ENCODE measurements at regions not wholly inside any gene's neighbourhood (a gene's known extent, or its start where the extent isn't known, plus 50 kb on each side); places are given as distances from the start of the nearest gene placed in this dataset.

DNA sequence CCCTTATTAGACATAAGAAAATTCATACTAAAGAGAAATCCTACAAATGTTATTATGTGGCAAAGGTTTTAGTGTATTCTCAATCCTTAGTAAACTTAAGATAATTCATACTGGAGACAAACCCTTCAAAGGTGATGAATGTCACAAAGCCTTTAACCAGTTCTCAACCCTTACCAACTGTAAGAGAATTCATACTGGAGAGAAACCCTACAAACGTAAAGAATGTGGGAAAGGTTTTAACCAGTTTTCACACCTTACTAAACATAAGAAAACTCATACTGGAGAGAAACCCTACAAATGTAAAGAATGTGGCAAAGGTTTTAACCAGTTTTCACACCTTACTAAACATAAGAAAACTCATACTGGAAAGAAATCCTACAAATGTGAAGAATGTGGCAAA is 93.2 kb downstream of the ZNF680 start:
- ChIA-PET CTCF (ENCODE audit: low intra/inter-chr PET ratio, low total read pairs) (no interaction called here), POLR2A (no interaction called here)
- FAIRE-seq, result no peak
- intact Hi-C loops (cut with micrococcal nuclease; ENCODE audit: unreplicated experiment) (no loop called here), in situ Hi-C loops (cut with HindIII; ENCODE audit: extremely low pct_ligation_motif_present, low pct_unique_long_range_greater_than_20kb) (no loop called here)
- Histone ChIP-seq H3K4me3 (replicated peaks in 1 of 3; ENCODE audit: insufficient read depth in 1 of 3, low read depth in 2 of 3, low read length in 3 of 3) (no peak overlapping the region), H3K27me3 (ENCODE audit: control insufficient read depth in 1 of 2, insufficient read depth in 2 of 2, low read length in 2 of 2) (no peaks in the 10 kb centered on the region), H3K36me3 (replicated peaks in 1 of 2; ENCODE audit: control insufficient read depth in 1 of 2, insufficient read depth in 2 of 2, low read length in 2 of 2) (no peaks in the 10 kb centered on the region), H4K20me1 (ENCODE audit: insufficient read depth, low read length) (no peaks in the 10 kb centered on the region), H3K9me3 (ENCODE audit: low read length) (peaks cover 37% of the 10 kb centered on the region), H3K4me1 (ENCODE audit: insufficient read depth, low read length) (no peaks in the 10 kb centered on the region), H2AFZ (ENCODE audit: low read length) (no peak overlapping the region), H3K79me2 (ENCODE audit: insufficient read depth, low read length) (no peaks in the 10 kb centered on the region), H3K4me2 (ENCODE audit: low read depth, low read length) (no peak overlapping the region), H3K27ac (ENCODE audit: extremely low read length, insufficient read depth, low read length) (no peak overlapping the region), H3K9ac (ENCODE audit: insufficient read depth, low read depth, low read length) (no peak overlapping the region)
- ATAC-seq, result no peak
- no peak for DNase-seq (ENCODE audit: low spot score)
- TF ChIP-seq ZNF337 (CRISPR knock-in tag; IDR thresholded peaks at IDR 0.05; ENCODE audit: borderline replicate concordance, low read depth), result no peak
- TF ChIP-seq CBFB (CRISPR knock-in tag; IDR thresholded peaks at IDR 0.05), result no peak
- no peak for TF ChIP-seq ZNF746 (CRISPR knock-in tag; IDR thresholded peaks at IDR 0.05)
- TF ChIP-seq ONECUT2 (CRISPR knock-in tag; IDR thresholded peaks at IDR 0.05), result no peak
- no peak for TF ChIP-seq AKAP8 (CRISPR knock-in tag; IDR thresholded peaks at IDR 0.05)
- TF ChIP-seq CAMTA2 (CRISPR knock-in tag; IDR thresholded peaks at IDR 0.05; ENCODE audit: borderline replicate concordance), result no peak
- no peak for TF ChIP-seq RCOR2 (CRISPR knock-in tag; IDR thresholded peaks at IDR 0.05)
- no peak for TF ChIP-seq ZNF460 (CRISPR knock-in tag; IDR thresholded peaks at IDR 0.05; ENCODE audit: borderline replicate concordance)
- TF ChIP-seq, protein P1, sequence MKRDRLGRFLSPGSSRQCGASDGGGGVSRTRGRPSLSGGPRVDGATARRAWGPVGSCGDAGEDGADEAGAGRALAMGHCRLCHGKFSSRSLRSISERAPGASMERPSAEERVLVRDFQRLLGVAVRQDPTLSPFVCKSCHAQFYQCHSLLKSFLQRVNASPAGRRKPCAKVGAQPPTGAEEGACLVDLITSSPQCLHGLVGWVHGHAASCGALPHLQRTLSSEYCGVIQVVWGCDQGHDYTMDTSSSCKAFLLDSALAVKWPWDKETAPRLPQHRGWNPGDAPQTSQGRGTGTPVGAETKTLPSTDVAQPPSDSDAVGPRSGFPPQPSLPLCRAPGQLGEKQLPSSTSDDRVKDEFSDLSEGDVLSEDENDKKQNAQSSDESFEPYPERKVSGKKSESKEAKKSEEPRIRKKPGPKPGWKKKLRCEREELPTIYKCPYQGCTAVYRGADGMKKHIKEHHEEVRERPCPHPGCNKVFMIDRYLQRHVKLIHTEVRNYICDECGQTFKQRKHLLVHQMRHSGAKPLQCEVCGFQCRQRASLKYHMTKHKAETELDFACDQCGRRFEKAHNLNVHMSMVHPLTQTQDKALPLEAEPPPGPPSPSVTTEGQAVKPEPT (CRISPR knock-in tag; IDR thresholded peaks at IDR 0.05; ENCODE audit: low read depth), result no peak
- no peak for TF ChIP-seq IKZF4 (CRISPR knock-in tag; IDR thresholded peaks at IDR 0.05; ENCODE audit: borderline replicate concordance, low read depth, not compliant biosample characterization)
- TF ChIP-seq ZNF773 (CRISPR knock-in tag; IDR thresholded peaks at IDR 0.05; ENCODE audit: borderline replicate concordance), result no peak
- TF ChIP-seq SIN3A (IDR thresholded peaks at IDR 0.05; ENCODE audit: borderline replicate concordance, low read depth, low read length), result no peak
- TF ChIP-seq GTF3A (CRISPR knock-in tag; conservative IDR thresholded peaks at IDR 0.05), result no peak
- no peak for TF ChIP-seq NFE2L1 (CRISPR knock-in tag; IDR thresholded peaks at IDR 0.05; ENCODE audit: borderline replicate concordance)
- TF ChIP-seq REPIN1 (CRISPR knock-in tag; IDR thresholded peaks at IDR 0.05; ENCODE audit: borderline replicate concordance, low read depth), result no peak
- TF ChIP-seq HOXA9 (CRISPR knock-in tag; IDR thresholded peaks at IDR 0.05; ENCODE audit: borderline replicate concordance), result no peak
- 0% methylated on average over 1 of the region's 1 CpG for WGBS (ENCODE audit: low lambda C conversion rate)
- no TSS peak for BruUV-seq (replicated peaks)
